Endothelial cell of umbilical vein (primary cell): ENCODE measurements at regions not wholly inside any gene's neighbourhood (a gene's known extent, or its start where the extent isn't known, plus 50 kb on each side); places are given as distances from the start of the nearest gene placed in this dataset.
"Not testable (repeated sequence)": the region's sequence is repeated elsewhere in the genome, so short reads cannot be mapped to it uniquely, and the experiment has no call there.

ENCODE experiments used
- BruUV-seq: library from RNA; stranded (reverse); fragments of 400-500 nt; replicated peaks from 2 replicates; lab custom pipeline; 2021; lab: Mats Ljungman, UMichigan
- CTCF ChIA-PET: fragments of 300-600, 350-600 bp; sonication (Branson Sonifier 250); formaldehyde crosslinking; loops from one replicate; lab custom pipeline; 2021; ENCODE audit warnings: antibody characterized with exemption, inconsistent platforms; lab: Charles Lee
- POLR2A ChIA-PET: fragments of 300-600, 350-600 bp; sonication (Branson Sonifier 250); formaldehyde crosslinking; loops from one replicate; lab custom pipeline; 2021; ENCODE audit warnings: antibody characterized with exemption, inconsistent platforms; lab: Charles Lee
- DNase-seq: peaks from one replicate; pipeline ENCODE4 v3.0.0-alpha.2; 2011; ENCODE audit warnings: low read depth, low spot score
- FAIRE-seq: peaks from 2 replicates; lab custom pipeline; 2011; peaks lifted over from hg19 to GRCh38; lab: Jason Lieb, UNC
- H2AFZ ChIP-seq: 2 replicates; pipeline ENCODE4 v1.6.0; 2012; ENCODE audit warnings: low read depth, low read length, control low read depth, inconsistent platforms
- H3K27ac ChIP-seq: 2 replicates; pipeline ENCODE4 v1.5.1; 2011; ENCODE audit warnings: low read depth, mild to moderate bottlenecking, control low read depth, low read length, moderate library complexity; ENCODE audit not compliant: insufficient read depth
- H3K27me3 ChIP-seq, 2 experiments: 2 replicates each; pipeline versions ENCODE4 v1.6.0 to v1.6.1; 2011; ENCODE audit warnings: low read length in 2 of 2, mixed read lengths in 1 of 2; ENCODE audit not compliant: control insufficient read depth in 2 of 2, insufficient read depth in 2 of 2
- H3K36me3 ChIP-seq, 2 experiments: 2 replicates in 1 of 2; 3 replicates in 1 of 2; pipeline ENCODE4 v1.5.1; 2011; ENCODE audit warnings: low read length in 2 of 2, mild to moderate bottlenecking in 1 of 2, moderate library complexity in 1 of 2; ENCODE audit not compliant: control insufficient read depth in 2 of 2, insufficient read depth in 2 of 2; ENCODE audit errors: extremely low read depth in 1 of 2
- H3K4me1 ChIP-seq: 3 replicates; pipeline ENCODE4 v1.5.1; 2011; ENCODE audit warnings: mild to moderate bottlenecking, low read length; ENCODE audit not compliant: control insufficient read depth, insufficient read depth; ENCODE audit errors: extremely low read depth
- H3K4me2 ChIP-seq: 2 replicates; pipeline ENCODE4 v1.6.1; 2011; ENCODE audit warnings: low read length, control low read depth, mixed read lengths; ENCODE audit not compliant: insufficient read depth
- H3K4me3 ChIP-seq, 3 experiments: fragments of 200-600 bp in 1 of 3; sonication (generic), shearing (Covaris generic) in 1 of 3; replicated peaks in 1 of 3; 2 replicates each; pipeline ENCODE4 v1.5.1; 2011 to 2016; ENCODE audit warnings: control low read depth in 3 of 3, low read length in 3 of 3, mild to moderate bottlenecking in 2 of 3, inconsistent platforms in 1 of 3, low read depth in 1 of 3, moderate library complexity in 1 of 3; ENCODE audit not compliant: insufficient read depth in 1 of 3
- H3K79me2 ChIP-seq: 2 replicates; pipeline ENCODE4 v1.6.0; 2012; ENCODE audit warnings: low read length, inconsistent platforms; ENCODE audit not compliant: control insufficient read depth, insufficient read depth
- H3K9ac ChIP-seq: replicated peaks from 2 replicates; pipeline ENCODE3; 2011; ENCODE audit warnings: low read length, control low read depth; ENCODE audit not compliant: insufficient read depth; ENCODE audit errors: extremely low read depth
- H3K9me1 ChIP-seq: replicated peaks from 3 replicates; pipeline ENCODE4 v1.6.0; 2011; ENCODE audit warnings: mild to moderate bottlenecking, low read length; ENCODE audit not compliant: control insufficient read depth, insufficient read depth; ENCODE audit errors: extremely low read depth
- H3K9me3 ChIP-seq: replicated peaks from 2 replicates; pipeline ENCODE4 v1.5.1; 2012; ENCODE audit warnings: low read length, inconsistent platforms; ENCODE audit not compliant: control insufficient read depth, insufficient read depth
- H4K20me1 ChIP-seq: replicated peaks from 2 replicates; pipeline ENCODE3; 2011; ENCODE audit warnings: mild to moderate bottlenecking, low read length; ENCODE audit not compliant: control insufficient read depth, insufficient read depth; ENCODE audit errors: extremely low read depth
- EZH2 ChIP-seq: IDR thresholded peaks from 2 replicates; pipeline ENCODE4 v1.6.1; 2012; ENCODE audit warnings: borderline replicate concordance, low read depth, mild to moderate bottlenecking, moderate library complexity, low read length, inconsistent platforms; ENCODE audit not compliant: severe bottlenecking
- FOS ChIP-seq: IDR thresholded peaks from 2 replicates; pipeline ENCODE4 v1.6.1; 2011; ENCODE audit warnings: mild to moderate bottlenecking, low read length, moderate library complexity, borderline replicate concordance; ENCODE audit not compliant: insufficient read depth
- GATA2 ChIP-seq: IDR thresholded peaks from 2 replicates; pipeline ENCODE4 v1.7.0; 2011; ENCODE audit warnings: low read depth, mild to moderate bottlenecking, moderate library complexity, mixed read lengths, low read length; ENCODE audit not compliant: insufficient read length, insufficient read depth
- MYC ChIP-seq: IDR thresholded peaks from one replicate; pipeline ENCODE4 v1.6.1; 2011; ENCODE audit warnings: mild to moderate bottlenecking, low read depth, low read length
- POLR2A ChIP-seq: IDR thresholded peaks from 2 replicates; pipeline ENCODE4 v1.6.1; 2012; ENCODE audit warnings: low read depth, mild to moderate bottlenecking, control low read depth, low read length
- POLR2AphosphoS5 ChIP-seq: IDR thresholded peaks from 2 replicates; pipeline ENCODE4 v1.6.1; 2012; ENCODE audit warnings: low read depth, mild to moderate bottlenecking, control low read depth, low read length, moderate library complexity; ENCODE audit not compliant: insufficient read depth
- dilution Hi-C: fragments of 300-500 bp; cut with MboI; formaldehyde crosslinking; loops from one replicate; pipeline ENCODE4 v1.15.0; 2019; ENCODE audit warnings: low sequenced_read_pairs; ENCODE audit not compliant: extremely low pct_ligation_motif_present
- intact Hi-C: fragments of 100-400 bp; cut with micrococcal nuclease; formaldehyde crosslinking; loops from one replicate; pipeline ENCODE4 v1.10.0; 2022
- TF ChIP-seq, protein P1 (sequence below), 2 donors: IDR thresholded peaks; 1 replicate in 1 of 2; 2 replicates in 1 of 2; pipeline ENCODE4 v1.5.1; 2011; ENCODE audit warnings: low read length in 2 of 2, mild to moderate bottlenecking in 2 of 2, moderate library complexity in 2 of 2, control low read depth in 1 of 2, inconsistent platforms in 1 of 2, low read depth in 1 of 2; ENCODE audit not compliant: insufficient read depth in 1 of 2; ENCODE audit errors: extremely low read depth in 1 of 2

DNA sequence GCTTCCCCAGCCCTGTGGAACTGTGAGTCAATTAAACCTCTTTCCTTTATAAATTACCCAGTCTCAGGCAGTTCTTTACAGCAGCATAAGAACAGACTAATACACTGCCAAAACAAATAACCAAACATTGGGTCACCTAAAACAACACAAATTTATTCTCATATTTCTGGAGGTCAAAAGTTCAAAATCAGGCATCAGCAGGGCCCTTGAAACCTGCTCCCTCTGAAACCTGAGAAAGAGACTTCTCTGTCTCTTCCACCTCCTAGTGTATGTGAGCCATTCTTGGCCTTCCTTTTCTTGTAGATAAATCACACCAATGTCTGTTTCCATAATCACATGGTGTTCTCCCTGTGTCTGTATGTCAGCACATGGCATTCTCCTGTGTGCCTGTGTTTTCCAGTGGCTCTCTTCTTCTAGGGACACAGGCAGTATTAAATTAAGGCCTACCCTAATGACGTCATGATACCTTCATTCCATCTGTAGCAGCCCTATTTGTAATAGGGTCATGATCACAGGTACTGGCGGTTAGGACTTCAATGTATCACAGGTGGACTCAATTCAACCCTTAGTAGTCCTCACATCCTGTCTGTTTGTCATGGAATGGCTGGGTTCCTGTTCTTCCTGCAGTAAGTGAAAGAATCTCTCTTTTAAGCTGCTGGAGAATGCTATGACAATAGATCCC, 147.3 kb upstream of the CLNK start:
- no peaks in the 10 kb centered on the region for H3K4me1 ChIP-seq
- no peak for DNase-seq
- H3K27ac ChIP-seq: no peak overlapping the region
- H3K79me2 ChIP-seq: no peaks in the 10 kb centered on the region
- no peaks in the 10 kb centered on the region for H4K20me1 ChIP-seq
- H3K36me3 ChIP-seq: no peaks in the 10 kb centered on the region
- H3K9me1 ChIP-seq: no peaks in the 10 kb centered on the region
- ChIA-PET CTCF (interaction anchor here (1.5 kb wide), 1 partner anchor 17 kb away, joined by 4 read pairs; no protein-coding TSS in a partner anchor), POLR2A (no interaction called here)
- H3K9ac ChIP-seq: no peak overlapping the region
- no peak overlapping the region for H3K4me3 ChIP-seq
- dilution Hi-C loops: no loop called here
- no peaks in the 10 kb centered on the region for H3K27me3 ChIP-seq
- TF ChIP-seq EZH2: no peak
- no peak for TF ChIP-seq GATA2
- no peak for TF ChIP-seq POLR2A
- no peak for TF ChIP-seq POLR2AphosphoS5
- TF ChIP-seq, protein P1, sequence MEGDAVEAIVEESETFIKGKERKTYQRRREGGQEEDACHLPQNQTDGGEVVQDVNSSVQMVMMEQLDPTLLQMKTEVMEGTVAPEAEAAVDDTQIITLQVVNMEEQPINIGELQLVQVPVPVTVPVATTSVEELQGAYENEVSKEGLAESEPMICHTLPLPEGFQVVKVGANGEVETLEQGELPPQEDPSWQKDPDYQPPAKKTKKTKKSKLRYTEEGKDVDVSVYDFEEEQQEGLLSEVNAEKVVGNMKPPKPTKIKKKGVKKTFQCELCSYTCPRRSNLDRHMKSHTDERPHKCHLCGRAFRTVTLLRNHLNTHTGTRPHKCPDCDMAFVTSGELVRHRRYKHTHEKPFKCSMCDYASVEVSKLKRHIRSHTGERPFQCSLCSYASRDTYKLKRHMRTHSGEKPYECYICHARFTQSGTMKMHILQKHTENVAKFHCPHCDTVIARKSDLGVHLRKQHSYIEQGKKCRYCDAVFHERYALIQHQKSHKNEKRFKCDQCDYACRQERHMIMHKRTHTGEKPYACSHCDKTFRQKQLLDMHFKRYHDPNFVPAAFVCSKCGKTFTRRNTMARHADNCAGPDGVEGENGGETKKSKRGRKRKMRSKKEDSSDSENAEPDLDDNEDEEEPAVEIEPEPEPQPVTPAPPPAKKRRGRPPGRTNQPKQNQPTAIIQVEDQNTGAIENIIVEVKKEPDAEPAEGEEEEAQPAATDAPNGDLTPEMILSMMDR (IDR thresholded peaks at IDR 0.05; ENCODE audit: extremely low read depth in 1 of 2, insufficient read depth in 1 of 2, low read depth in 1 of 2, low read length in 2 of 2): no peak
- TF ChIP-seq FOS: no peak
- TF ChIP-seq MYC: no peak
- no peaks in the 10 kb centered on the region for H3K9me3 ChIP-seq
- BruUV-seq: no TSS peak
- intact Hi-C loops: no loop called here
- FAIRE-seq: no peak
- no peak overlapping the region for H2AFZ ChIP-seq
- H3K4me2 ChIP-seq: no peak overlapping the region

- H3K4me3 ChIP-seq, H3K36me3 ChIP-seq, H2AFZ ChIP-seq, FAIRE-seq, H4K20me1 ChIP-seq, intact Hi-C loops, H3K27me3 ChIP-seq, DNase-seq, CTCF ChIA-PET, H3K9ac ChIP-seq, H3K79me2 ChIP-seq, H3K4me1 ChIP-seq, H3K27ac ChIP-seq, H3K4me2 ChIP-seq, dilution Hi-C loops, H3K9me3 ChIP-seq, BruUV-seq, POLR2A ChIA-PET, H3K9me1 ChIP-seq: not testable (repeated sequence)
Measured at GRCh38 chr4:10828918-10829538, 144.5 kb upstream of the CLNK start.
